ENCODE measurements at regions not wholly inside any gene's neighbourhood (a gene's known extent, or its start where the extent isn't known, plus 50 kb on each side); places are given as distances from the start of the nearest gene placed in this dataset.
"Not testable (repeated sequence)": the region's sequence is repeated elsewhere in the genome, so short reads cannot be mapped to it uniquely, and the experiment has no call there.

DNA sequence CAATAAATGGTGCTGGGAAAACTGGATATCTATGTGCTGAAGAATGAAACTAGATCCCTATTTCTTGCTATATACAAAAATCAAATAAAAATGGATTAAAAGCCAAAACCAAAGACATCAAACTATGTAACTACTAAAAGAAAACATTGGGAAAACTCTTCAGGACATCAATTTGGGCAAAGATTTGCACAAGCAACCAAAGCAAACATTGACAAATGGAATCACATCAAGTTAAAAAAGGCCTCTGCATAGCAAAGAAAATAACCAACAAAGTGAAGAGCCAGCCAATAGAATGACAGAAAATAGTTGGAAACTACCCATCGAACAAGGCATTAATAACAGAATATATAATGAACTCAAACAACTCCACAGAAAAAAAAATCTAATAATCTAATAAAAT lies 1495.3 kb downstream of the SI start:
- ATAC-seq (ENCODE audit: poor library complexity), result no peak
- DNase-seq, result no peak
- intact Hi-C loops (cut with DNase I), result no loop called here

DNA sequence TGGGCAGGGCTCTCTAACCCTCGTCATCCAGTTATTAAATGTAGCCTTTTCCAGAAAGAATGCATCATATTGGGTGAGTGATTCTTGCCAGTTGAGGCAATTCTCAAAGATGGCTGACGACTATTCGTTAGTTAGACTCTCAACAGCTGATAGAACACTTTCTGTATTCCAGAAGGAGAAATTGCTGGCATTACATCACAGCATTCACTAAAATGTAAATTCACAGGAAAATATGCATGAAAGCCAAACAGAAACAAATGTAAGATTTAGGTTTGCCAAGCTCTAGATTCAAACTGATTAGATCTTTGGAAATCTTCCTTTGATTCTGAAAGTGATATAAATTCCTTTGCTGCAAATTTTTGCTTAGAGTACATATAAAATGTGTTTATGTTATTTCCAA lies 1501.0 kb downstream of the SI start:
- intact Hi-C loops (cut with DNase I), result no loop called here
- DNase-seq (no peak), ATAC-seq (ENCODE audit: poor library complexity) (no peak)

DNA sequence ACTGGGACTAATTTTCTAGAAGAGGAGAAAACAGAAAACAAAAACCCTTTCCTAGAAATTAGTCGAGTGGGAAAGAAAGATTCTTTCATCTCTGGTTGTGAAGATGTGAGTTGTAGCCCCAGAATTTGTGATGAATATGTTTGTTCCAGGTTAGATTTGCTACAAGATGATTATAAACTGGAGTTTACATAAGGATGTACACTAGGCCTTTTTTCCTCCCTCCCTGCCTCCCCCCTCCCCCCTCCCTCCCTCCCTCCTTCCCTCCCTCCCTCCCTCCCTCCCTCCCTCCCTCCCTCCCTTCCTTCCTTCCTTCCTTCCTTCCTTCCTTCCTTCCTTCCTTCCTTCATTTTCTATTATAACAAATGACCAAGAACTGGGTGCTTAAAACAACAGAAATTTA lies 1502.0 kb downstream of the SI start:
- ATAC-seq (ENCODE audit: poor library complexity) (no peak), DNase-seq (no peak)
- intact Hi-C loops (cut with DNase I), result no loop called here

DNA sequence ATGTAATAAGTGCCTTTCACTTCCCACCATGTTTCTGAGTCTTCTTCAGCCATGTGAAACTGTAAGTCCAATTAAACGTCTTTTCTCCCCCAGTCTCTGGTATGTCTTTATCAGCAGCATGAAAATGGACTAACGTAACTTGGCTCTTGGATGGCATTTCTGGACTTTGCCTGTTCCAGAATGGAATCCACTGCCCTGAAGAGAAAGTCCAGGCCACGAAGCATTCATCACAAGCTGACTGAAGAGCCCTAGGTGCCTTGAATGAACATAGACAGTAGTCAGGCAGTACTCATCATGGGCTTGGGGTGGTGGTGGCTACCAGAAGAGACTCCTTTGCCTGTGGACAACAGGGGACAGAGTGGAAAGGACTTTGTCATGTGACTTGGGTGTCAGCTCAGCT lies 1505.0 kb downstream of the SI start:
- ATAC-seq (ENCODE audit: poor library complexity) (no peak), DNase-seq (no peak)
- intact Hi-C loops (cut with DNase I), result no loop called here

DNA sequence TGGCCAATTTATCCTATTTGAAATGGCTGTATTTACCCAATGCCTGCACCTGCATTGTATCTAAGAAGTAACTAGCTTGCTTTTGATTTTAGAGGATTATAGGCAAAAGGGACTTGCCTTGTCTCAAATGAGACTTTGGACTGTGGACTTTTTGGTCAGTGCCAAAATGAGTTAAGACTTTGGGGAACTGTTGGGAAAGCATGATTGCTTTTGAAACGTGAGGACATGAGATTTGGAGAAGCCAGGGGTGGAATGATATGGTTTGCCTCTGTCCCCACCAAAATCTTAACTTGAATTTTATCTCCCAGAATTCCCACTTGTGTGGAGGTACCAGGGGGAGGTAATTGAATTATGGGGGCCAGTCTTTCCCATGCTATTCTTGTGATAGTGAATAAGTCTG lies 1505.4 kb downstream of the SI start:
- ATAC-seq (ENCODE audit: poor library complexity) (no peak), DNase-seq (no peak)
- intact Hi-C loops (cut with DNase I), result no loop called here

DNA sequence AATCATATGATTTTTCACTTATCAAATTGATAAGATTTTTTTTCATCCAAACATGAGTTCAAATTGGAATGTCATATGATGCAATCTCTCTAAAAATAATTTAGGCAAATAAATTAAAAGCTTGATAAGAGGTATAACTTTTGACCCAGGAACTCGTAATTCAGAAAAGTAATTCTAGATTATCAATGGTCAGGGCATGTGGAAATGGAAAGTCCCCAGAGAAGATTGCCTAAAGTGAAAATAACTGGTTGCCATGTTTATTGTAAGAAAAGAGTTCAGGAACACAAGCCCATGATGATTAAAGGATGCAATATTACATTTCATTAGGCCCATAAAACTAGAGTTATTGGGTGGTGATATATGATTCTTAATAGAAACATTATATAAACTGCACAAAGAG lies 1514.8 kb downstream of the SI start:
- ATAC-seq (ENCODE audit: poor library complexity) (no peak), DNase-seq (no peak)
- intact Hi-C loops (cut with DNase I), result no loop called here

DNA sequence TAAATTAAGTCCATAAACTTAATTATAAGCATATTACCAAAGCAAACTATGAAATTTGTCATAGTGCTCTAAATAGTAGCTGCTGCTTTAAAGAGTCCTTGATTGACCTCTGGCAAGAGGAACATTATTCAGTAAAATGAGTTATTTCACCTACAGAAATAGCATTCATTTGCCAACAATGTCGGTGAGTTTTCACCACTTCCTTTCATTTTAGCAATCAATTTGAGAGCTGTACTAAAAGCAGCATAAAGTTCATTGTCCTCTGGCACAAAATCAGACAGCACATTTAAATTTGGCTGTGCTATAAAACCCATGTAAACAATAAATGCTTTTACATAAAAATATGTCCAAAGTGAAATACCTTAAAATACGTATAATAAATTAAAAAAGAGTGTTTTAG lies 1515.7 kb downstream of the SI start:
- intact Hi-C loops (cut with DNase I), result no loop called here
- no peak for DNase-seq
- ATAC-seq (ENCODE audit: poor library complexity), result no peak

DNA sequence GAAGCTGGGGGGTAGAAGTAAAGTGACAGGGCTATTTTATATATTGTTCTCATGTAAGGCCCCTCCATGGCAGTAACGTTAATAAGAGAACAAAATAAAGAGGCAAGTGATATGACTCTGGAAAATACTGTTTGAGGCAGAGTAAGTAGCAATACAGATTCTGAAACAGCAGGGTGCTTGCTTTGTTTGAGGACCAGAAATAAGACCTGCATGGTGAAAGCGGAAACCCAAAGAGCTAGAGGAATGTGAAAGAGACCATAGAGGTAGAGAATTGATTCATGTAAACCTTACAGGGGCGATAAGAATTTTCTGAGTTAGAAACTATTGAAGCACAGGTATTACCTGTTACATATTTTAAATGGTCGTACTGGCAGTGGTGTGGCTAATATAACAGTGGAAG lies 1517.1 kb downstream of the SI start:
- no peak for DNase-seq

DNA sequence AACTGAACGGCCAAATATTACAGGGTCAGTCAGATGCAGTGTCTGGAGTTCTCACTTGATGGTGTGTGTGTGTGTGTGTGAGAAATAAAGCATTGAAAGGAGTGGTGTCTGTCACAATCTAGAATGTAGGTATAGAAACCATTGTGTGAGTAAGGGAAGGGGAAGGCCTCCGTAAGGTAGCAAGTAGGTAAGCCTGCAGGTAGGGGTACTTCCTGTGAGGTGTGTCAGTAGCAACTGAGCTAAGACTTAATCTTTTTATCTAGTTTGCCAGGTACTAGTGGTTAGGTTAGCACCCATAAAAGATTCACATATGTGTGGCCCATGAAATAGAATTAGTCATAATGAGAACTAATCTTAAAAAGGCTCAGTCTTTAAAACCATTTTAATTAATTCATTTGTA lies 1517.8 kb downstream of the SI start:
- ATAC-seq (ENCODE audit: poor library complexity) (no peak), DNase-seq (no peak)
- intact Hi-C loops (cut with DNase I), result no loop called here

More for the DNA sequence above, 1517.1 kb downstream of the SI start:
- intact Hi-C loops (cut with DNase I), result no loop called here
- ATAC-seq (ENCODE audit: poor library complexity), result no peak

DNA sequence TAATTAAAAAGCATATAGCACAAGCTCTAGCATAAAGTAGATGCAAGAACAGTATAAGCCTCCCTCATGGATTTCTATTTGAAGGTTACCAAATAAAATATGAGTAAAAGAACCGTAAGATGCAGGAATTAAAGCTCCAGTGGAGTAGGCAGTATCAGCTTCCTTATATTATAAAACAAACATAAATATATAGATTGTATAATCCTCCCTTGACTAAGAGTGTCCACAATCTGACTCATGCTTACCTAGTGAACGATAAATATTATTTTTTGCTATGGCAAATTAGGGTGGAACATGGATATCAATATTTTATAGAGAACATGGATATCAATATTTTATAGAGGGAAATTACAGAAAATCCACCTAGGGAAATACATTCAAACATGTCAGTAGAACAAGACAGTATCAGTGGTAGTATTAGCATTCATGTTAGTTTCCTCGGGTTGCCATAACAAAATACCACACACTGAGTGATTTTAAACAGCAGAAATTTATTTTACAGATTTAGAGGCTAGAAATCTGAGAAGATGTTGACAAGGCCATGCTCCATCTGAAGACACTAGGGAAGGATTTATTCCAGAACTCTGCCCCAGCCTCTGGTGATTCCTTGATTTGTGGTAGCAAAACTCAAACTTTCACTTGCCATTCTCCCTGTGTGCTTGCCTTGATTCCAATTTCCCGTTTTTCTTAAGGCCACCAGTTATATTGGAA lies 1521.3 kb downstream of the SI start:
- intact Hi-C loops (cut with DNase I), result no loop called here
- DNase-seq, result no peak
- no peak for ATAC-seq (ENCODE audit: poor library complexity)

DNA sequence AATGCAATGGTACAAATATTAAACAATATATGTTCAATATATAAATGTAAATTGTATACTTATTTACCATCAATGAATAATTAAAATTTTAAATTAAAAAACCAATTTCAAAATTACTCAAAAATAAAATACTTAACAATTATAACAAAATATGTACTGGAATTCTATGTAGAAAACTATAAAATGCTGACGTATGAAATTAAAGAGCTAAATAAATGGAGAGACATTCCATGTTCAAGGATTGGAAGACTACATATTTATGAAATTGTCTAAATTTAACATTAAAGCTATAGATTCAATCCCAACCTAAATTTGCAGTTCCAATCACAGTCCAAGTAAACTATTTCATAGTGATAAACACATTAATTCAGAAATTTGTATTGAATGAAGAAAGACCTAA lies 1522.4 kb downstream of the SI start:
- intact Hi-C loops (cut with DNase I), result no loop called here
- no peak for ATAC-seq (ENCODE audit: poor library complexity)
- no peak for DNase-seq

DNA sequence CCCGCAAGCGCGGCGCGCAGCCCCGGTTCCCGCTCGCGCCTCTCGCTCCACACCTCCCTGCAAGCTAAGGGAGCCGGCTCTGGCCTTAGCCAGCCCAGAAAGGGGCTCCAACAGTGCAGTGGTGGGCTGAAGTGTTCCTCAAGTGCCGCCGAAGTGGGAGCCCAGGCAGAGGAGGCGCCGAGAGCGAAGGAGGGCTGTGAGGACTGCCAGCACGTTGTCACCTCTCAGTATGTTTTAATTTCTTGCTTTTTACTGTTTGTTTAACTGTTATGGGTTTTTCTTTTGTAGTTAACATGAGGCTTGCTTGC lies 1525.7 kb downstream of the SI start:
- ATAC-seq (ENCODE audit: poor library complexity), result no peak

DNA sequence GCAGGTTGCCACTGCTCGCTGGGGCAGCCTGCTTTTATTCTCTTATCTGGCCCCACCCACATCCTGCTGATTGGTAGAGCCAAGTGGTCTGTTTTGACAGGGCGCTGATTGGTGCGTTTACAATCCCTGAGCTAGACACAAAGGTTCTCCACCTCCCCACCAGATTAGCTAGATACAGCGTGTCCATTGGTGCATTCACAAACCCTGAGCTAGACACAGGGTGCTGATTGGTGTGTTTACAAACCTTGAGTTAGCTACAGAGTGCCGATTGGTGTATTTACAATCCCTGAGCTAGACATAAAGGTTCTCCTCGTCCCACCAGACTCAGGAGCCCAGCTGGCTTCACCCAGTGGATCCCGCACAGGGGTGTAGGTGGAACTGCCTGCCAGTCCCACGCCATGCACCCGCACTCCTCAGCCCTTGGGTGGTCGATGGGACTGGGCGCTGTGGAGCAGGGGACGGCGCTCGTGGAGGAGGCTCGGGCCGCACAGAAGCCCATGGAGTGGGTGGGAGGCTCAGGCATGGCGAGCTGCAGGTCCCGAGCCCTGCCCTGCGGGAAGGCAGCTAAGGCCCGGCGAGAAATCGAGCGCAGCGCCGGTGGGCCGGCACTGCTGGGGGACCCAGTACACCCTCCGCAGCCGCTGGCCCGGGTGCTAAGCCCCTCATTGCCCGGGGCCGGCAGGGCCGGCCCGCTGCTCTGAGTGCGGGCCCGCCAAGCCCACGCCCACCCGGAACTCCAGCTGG lies 1526.2 kb downstream of the SI start:
- ATAC-seq (ENCODE audit: poor library complexity); DNase-seq; intact Hi-C loops (cut with DNase I): not testable (repeated sequence)

More for the DNA sequence above, 1525.7 kb downstream of the SI start:
- intact Hi-C loops (cut with DNase I), result no loop called here
- DNase-seq, result no peak

DNA sequence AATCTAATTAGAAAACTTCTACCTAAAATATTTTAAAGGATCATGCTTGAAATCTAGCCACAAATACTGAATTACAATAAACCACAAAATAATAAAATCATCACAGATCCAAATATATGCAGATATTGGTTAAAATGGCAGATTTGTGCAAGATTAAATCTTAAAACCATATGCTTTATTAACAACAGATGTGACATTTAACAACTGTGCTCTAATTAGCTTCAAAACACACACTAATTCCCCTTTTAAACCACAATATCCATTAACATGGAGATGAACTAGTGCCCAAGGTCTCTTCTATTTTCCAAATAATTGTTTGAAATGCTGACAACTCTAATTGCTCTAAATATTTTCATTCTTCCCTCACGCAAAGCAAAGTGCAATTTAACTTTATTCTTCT lies 1530.3 kb downstream of the SI start:
- intact Hi-C loops (cut with DNase I), result no loop called here
- no peak for ATAC-seq (ENCODE audit: poor library complexity)

DNA sequence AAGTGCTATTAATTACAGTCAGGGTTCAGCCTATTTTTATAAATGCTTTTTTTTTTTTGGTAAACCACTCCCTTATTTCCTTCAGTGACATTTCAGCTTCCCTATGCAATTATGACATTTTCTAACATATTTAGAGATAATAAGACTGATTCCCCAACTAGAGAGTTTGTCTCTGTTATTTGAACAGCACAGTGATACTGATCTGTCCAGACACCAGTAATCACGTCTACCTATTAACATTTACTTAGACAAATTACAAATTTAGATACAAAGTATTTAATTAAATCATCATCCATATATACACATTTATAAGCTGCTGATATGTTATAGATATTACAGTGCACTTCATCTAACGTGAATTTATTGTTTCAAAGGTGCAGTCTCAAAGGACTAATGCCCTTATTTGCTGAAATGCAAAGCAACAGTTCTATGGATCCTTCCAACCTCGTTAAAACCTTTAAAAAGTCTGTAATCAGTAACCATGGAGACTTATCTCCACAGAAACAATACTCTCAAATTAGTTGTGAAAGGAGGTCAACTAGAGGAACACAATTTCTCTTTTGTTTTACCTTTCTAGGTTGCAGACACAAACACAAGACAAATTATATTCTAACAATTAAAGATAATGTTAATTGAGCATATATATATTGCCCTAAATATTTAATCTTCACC lies 1531.1 kb downstream of the SI start:
- no peak for ATAC-seq (ENCODE audit: poor library complexity)
- intact Hi-C loops (cut with DNase I), result no loop called here
- no peak for DNase-seq

More for the DNA sequence above, 1530.3 kb downstream of the SI start:
- DNase-seq, result no peak

DNA sequence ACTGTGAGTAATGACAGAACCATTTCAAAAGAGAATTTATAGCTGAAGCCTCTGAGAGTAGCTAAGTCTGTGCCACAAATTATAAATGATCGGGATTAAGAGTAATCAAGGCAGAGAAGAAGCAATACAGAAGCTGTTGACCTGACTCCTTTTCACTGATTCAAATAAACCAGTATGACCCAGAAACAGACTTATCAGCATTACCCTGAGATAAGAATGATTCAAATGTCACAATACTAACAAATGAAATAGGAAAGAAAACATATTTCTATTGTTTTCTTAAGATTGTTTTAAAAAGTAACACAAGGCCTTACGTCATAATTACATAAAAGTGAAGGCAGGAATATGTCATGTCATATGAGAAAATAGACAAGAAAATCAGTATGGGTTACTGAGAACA lies 1534.6 kb downstream of the SI start:
- no peak for ATAC-seq (ENCODE audit: poor library complexity)
- intact Hi-C loops (cut with DNase I), result no loop called here
- DNase-seq, result no peak

DNA sequence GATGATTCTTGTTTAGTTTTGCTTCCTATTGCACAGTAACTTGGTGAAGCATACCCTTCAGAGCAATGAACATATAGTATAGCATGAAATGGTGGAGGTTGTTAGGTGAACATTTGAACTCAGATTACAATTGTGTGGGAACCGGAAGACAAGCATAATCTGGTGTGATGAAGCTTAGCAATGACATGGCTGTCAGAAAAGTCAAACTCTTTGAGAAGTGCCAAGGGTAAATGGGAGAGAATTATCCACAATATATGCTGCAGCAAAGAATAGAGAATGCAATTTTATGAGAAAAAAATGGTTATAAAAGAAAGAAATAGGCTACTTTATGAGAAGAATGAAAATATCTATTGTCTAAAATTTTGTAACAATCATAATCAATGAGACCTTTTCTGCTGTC lies 1536.7 kb downstream of the SI start:
- no peak for ATAC-seq (ENCODE audit: poor library complexity)
- intact Hi-C loops (cut with DNase I), result no loop called here
- no peak for DNase-seq

DNA sequence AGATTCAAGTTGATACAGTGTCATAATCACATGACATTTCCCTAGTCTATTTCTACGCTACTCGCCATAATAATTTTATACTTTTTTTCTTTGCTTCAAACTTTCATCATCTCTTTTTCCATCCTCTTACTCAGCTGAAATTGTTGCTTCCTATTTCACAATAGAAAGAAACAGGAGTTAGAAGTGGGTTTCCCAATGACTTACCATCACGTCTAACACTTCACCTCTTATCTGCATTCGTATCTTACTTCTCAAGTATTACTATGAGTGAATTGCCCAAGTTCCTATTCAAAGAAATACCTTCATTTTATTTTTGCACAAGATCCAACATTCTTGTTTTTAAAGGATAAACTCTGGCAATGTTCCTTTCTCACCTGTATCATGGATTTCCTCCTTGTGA lies 1539.9 kb downstream of the SI start:
- no peak for ATAC-seq (ENCODE audit: poor library complexity)
- no peak for DNase-seq
- intact Hi-C loops (cut with DNase I), result no loop called here

DNA sequence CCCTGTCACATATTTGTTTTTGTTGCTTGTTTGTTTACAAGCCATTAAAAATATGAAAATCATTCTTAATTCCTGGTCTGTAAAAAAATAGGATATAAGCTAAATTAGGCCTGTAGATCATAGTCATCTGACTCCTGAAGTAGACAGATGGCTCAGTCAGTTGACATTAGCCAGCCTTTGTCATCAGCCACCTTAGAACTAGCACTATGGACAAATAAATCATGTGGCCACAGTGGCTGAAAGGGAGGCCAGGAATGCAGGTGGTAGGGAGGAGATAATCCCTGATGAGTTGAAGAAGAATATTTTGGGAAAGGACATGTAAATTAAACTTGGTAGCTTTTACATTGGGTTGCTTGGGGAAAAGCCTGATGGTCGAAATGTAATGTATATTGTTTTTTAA lies 1544.9 kb downstream of the SI start:
- DNase-seq, result no peak
- no peak for ATAC-seq (ENCODE audit: poor library complexity)
- intact Hi-C loops (cut with DNase I), result no loop called here

DNA sequence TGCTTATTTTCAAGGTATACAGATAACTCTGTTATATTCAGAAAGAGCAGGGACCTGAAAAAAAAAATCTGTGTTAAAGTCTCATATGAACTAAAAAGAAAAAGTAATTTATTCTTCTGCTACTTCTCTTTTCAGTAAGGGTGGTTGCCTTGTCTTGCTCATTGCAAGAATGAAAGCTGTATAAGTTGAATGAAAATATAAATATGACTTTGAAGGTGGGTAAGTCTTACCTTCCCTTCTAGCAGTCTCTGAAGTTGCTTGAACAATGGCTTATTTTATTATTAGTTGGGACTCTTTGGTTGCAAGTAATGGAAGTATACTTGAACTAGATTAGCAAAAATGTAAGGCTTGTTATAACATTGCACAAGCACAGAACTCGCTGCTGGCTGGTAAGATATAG lies 1554.9 kb downstream of the SI start:
- no peak for ATAC-seq (ENCODE audit: poor library complexity)
- no peak for DNase-seq
- intact Hi-C loops (cut with DNase I), result no loop called here
